Loucy (cell line): ENCODE measurements at regions not wholly inside any gene's neighbourhood (a gene's known extent, or its start where the extent isn't known, plus 50 kb on each side); places are given as distances from the start of the nearest gene placed in this dataset.

Experiments
- H2AFZ ChIP-seq: fragments of 200-600 bp; sonication (generic); 2 replicates; pipeline ENCODE4 v1.6.0; 2016; ENCODE audit warnings: antibody characterized with exemption, mild to moderate bottlenecking, low read length, moderate library complexity
- H3F3A ChIP-seq: fragments of 200-600 bp; 2 replicates; pipeline ENCODE4 v1.6.0; 2016; ENCODE audit warnings: antibody characterized with exemption, low read depth, mild to moderate bottlenecking
- H3K27me3 ChIP-seq: fragments of 200-600 bp; sonication (generic); 2 replicates; pipeline ENCODE4 v1.6.1; 2014; ENCODE audit warnings: low read length, mild to moderate bottlenecking; ENCODE audit not compliant: insufficient read depth, poor library complexity, severe bottlenecking
- H3K36me3 ChIP-seq: fragments of 200-600 bp; sonication (generic); 2 replicates; pipeline ENCODE4 v1.6.1; 2016; ENCODE audit warnings: low read length; ENCODE audit not compliant: insufficient read depth
- H3K4me1 ChIP-seq: fragments of 200-600 bp; sonication (generic); 2 replicates; pipeline ENCODE4 v1.5.1; 2014; ENCODE audit warnings: low read length, mild to moderate bottlenecking; ENCODE audit not compliant: insufficient read depth, poor library complexity, severe bottlenecking
- H3K4me2 ChIP-seq: fragments of 200-600 bp; sonication (generic); 2 replicates; pipeline ENCODE4 v1.6.0; 2014; ENCODE audit warnings: antibody characterized with exemption, low read length, low read depth, mild to moderate bottlenecking; ENCODE audit not compliant: poor library complexity, severe bottlenecking
- H3K4me3 ChIP-seq: fragments of 200-600 bp; sonication (generic); 2 replicates; pipeline ENCODE4 v1.5.1; 2014; ENCODE audit warnings: low read length, mild to moderate bottlenecking, mixed read lengths; ENCODE audit not compliant: poor library complexity, severe bottlenecking
- H3K79me2 ChIP-seq: fragments of 200-600 bp; sonication (generic); 2 replicates; pipeline ENCODE4 v1.6.1; 2014; ENCODE audit warnings: low read length; ENCODE audit not compliant: insufficient read depth
- H3K9ac ChIP-seq: fragments of 200-600 bp; sonication (generic); 2 replicates; pipeline ENCODE4 v1.6.0; 2014; ENCODE audit warnings: mild to moderate bottlenecking, low read depth, low read length, moderate library complexity; ENCODE audit not compliant: poor library complexity, severe bottlenecking
- H3K9me2 ChIP-seq: fragments of 200-600 bp; sonication (generic); replicated peaks from 2 replicates; pipeline ENCODE4 v1.6.1; 2016; ENCODE audit warnings: low read depth, low read length, mixed read lengths
- H3K9me3 ChIP-seq: fragments of 200-600 bp; sonication (generic); 2 replicates; pipeline ENCODE4 v1.6.1; 2014; ENCODE audit warnings: mild to moderate bottlenecking, antibody characterized with exemption, low read length, low read depth; ENCODE audit not compliant: insufficient read depth
- H4K20me1 ChIP-seq: fragments of 200-600 bp; sonication (generic); 2 replicates; pipeline ENCODE4 v1.6.0; 2014; ENCODE audit warnings: antibody characterized with exemption, low read length, mild to moderate bottlenecking; ENCODE audit not compliant: insufficient read depth, poor library complexity, severe bottlenecking
- EZH2phosphoT487 ChIP-seq: fragments of 200-600 bp; IDR thresholded peaks from 2 replicates; pipeline ENCODE4 v1.6.1; 2018; ENCODE audit warnings: antibody characterized with exemption, mild to moderate bottlenecking, moderate library complexity, borderline replicate concordance
- TF ChIP-seq, protein P1 (sequence below): fragments of 200-600 bp; sonication (generic); conservative IDR thresholded peaks from 2 replicates; pipeline ENCODE4 v1.5.1; 2014; ENCODE audit warnings: mild to moderate bottlenecking, antibody characterized with exemption, low read length

GRCh38 chr1:53400761-53401674, 58.2 kb upstream of the DMRTB1 start:
- no peak overlapping the region for H3K9ac ChIP-seq
- no peak overlapping the region for H2AFZ ChIP-seq
- no peaks in the 10 kb centered on the region for H3K27me3 ChIP-seq

DNA sequence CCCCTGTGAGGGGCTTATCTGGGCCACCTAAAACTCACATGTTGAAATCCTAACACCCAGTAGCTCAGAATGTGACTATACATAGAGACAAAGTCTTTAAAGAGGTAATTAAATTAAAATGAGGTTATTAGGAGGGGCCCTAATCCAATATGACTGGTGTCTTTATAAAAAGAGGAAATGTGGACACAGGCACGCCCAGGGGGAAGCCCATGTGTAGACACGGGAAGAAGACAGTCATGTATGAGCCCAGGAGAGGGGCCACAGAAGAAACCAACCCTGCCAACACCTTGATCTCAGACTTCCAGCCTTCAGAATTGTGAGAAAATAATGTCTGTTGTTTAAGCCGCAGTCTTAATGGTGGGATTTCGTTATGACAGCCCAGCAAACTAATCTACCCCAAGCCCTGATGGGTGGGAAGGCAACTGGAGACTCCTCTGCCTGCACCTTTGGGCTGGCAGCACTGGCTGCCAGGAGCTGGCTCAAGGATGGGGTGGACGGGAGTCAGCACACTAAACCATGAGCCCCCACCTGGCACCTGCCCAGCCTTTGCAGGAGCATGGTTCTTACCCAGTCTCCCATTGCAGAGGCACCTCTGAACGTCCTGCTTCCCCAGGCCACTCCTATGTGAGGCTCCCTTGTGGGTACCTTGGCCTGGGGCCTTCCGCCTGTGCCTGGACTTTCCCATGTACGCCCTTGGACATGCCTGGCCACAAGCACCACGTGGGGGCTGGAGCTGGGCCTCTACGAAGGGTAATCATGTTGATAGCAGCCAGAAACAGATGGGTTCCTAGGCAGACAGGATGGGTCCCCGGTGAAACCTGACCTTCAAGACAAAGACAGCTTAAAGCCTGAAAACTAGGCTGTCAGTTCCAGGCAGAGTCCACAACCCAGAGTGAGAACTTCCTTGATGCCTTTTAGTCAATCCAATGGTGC, 57.1 kb upstream of the DMRTB1 start:
- Histone ChIP-seq H3K79me2 (no peaks in the 10 kb centered on the region), H3K4me3 (no peak overlapping the region), H3K4me1 (no peaks in the 10 kb centered on the region), H2AFZ (no peak overlapping the region), H4K20me1 (no peaks in the 10 kb centered on the region), H3K4me2 (no peak overlapping the region), H3K9me2 (no peaks in the 10 kb centered on the region), H3K9ac (no peak overlapping the region), H3F3A (no peaks in the 10 kb centered on the region), H3K27me3 (no peaks in the 10 kb centered on the region), H3K9me3 (no peaks in the 10 kb centered on the region), H3K36me3 (no peaks in the 10 kb centered on the region)
- TF ChIP-seq, protein P1, sequence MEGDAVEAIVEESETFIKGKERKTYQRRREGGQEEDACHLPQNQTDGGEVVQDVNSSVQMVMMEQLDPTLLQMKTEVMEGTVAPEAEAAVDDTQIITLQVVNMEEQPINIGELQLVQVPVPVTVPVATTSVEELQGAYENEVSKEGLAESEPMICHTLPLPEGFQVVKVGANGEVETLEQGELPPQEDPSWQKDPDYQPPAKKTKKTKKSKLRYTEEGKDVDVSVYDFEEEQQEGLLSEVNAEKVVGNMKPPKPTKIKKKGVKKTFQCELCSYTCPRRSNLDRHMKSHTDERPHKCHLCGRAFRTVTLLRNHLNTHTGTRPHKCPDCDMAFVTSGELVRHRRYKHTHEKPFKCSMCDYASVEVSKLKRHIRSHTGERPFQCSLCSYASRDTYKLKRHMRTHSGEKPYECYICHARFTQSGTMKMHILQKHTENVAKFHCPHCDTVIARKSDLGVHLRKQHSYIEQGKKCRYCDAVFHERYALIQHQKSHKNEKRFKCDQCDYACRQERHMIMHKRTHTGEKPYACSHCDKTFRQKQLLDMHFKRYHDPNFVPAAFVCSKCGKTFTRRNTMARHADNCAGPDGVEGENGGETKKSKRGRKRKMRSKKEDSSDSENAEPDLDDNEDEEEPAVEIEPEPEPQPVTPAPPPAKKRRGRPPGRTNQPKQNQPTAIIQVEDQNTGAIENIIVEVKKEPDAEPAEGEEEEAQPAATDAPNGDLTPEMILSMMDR, result no peak
- TF ChIP-seq EZH2phosphoT487, result no peak

More at GRCh38 chr1:53400761-53401674, 58.2 kb upstream of the DMRTB1 start:
- no peaks in the 10 kb centered on the region for H3K79me2 ChIP-seq
- H3K9me2 ChIP-seq, result no peaks in the 10 kb centered on the region
- H3K4me2 ChIP-seq, result no peak overlapping the region
- no peaks in the 10 kb centered on the region for H4K20me1 ChIP-seq
- no peaks in the 10 kb centered on the region for H3K36me3 ChIP-seq
- TF ChIP-seq, protein P1, result no peak
- no peak for TF ChIP-seq EZH2phosphoT487
- no peak overlapping the region for H3K4me3 ChIP-seq
- H3F3A ChIP-seq, result no peaks in the 10 kb centered on the region
- no peaks in the 10 kb centered on the region for H3K9me3 ChIP-seq
- no peaks in the 10 kb centered on the region for H3K4me1 ChIP-seq

- H4K20me1 ChIP-seq, result no peaks in the 10 kb centered on the region
- H3K9me2 ChIP-seq, result no peaks in the 10 kb centered on the region
- no peak overlapping the region for H3K4me3 ChIP-seq
- H3K36me3 ChIP-seq, result no peaks in the 10 kb centered on the region
- no peaks in the 10 kb centered on the region for H3F3A ChIP-seq
- no peaks in the 10 kb centered on the region for H3K9me3 ChIP-seq
- TF ChIP-seq EZH2phosphoT487, result no peak
- TF ChIP-seq, protein P1, result no peak
- no peak overlapping the region for H3K9ac ChIP-seq
- no peaks in the 10 kb centered on the region for H3K4me1 ChIP-seq
- H3K4me2 ChIP-seq, result no peak overlapping the region
- H3K79me2 ChIP-seq, result no peaks in the 10 kb centered on the region
- H2AFZ ChIP-seq, result no peak overlapping the region
- H3K27me3 ChIP-seq, result no peaks in the 10 kb centered on the region
These were observed 56.1 kb upstream of the DMRTB1 start for GRCh38 chr1:53402891-53403655.
